Uterus (tissue), 2 donors: ENCODE measurements at regions not wholly inside any gene's neighbourhood (a gene's known extent, or its start where the extent isn't known, plus 50 kb on each side); places are given as distances from the start of the nearest gene placed in this dataset.

Experiments used
- CTCF ChIP-seq, 4 experiments: fragments of 200-600 bp in 2 of 4; fragments of 450-650 bp in 2 of 4; sonication (generic) in 2 of 4; IDR thresholded peaks; one replicate each; pipeline ENCODE4 v1.5.1; 2016 to 2019; ENCODE audit warnings: antibody characterized with exemption in 4 of 4, mild to moderate bottlenecking in 2 of 4, moderate library complexity in 1 of 4
- POLR2A ChIP-seq, 2 donors: fragments of 450-650 bp; IDR thresholded peaks; one replicate each; pipeline ENCODE4 v1.6.1; 2016; ENCODE audit warnings: antibody characterized with exemption in 2 of 2, mild to moderate bottlenecking in 1 of 2, moderate library complexity in 1 of 2

- TF ChIP-seq CTCF (IDR thresholded peaks at IDR 0.05) (no peak), POLR2A (IDR thresholded peaks at IDR 0.05) (no peak)
Observed at GRCh38 chr11:93967258-93967657, 53.9 kb upstream of the HEPHL1 start.
